IMR-90 (cell line): ENCODE measurements at regions not wholly inside any gene's neighbourhood (a gene's known extent, or its start where the extent isn't known, plus 50 kb on each side); places are given as distances from the start of the nearest gene placed in this dataset.

Source experiments
- FOS ChIP-seq: fragments of 150-350 bp; IDR thresholded peaks from 2 replicates; pipeline ENCODE4 v1.6.1; 2016; ENCODE audit warnings: low read depth, low read length
- MAZ ChIP-seq: IDR thresholded peaks from 2 replicates; pipeline ENCODE4 v1.6.1; 2012; ENCODE audit warnings: low read depth, mild to moderate bottlenecking, low read length, improper control_type of control experiment, moderate library complexity, borderline replicate concordance
- MXI1 ChIP-seq: IDR thresholded peaks from 2 replicates; pipeline ENCODE4 v1.6.1; 2012; ENCODE audit warnings: low read depth, mild to moderate bottlenecking, low read length, moderate library complexity, borderline replicate concordance
- NFE2L2 ChIP-seq: fragments of 150-350 bp; IDR thresholded peaks from 2 replicates; pipeline ENCODE4 v1.6.1; 2016; ENCODE audit warnings: low read depth, mild to moderate bottlenecking, low read length
- POLR2A ChIP-seq: IDR thresholded peaks from 2 replicates; pipeline ENCODE4 v1.6.1; 2012; ENCODE audit warnings: mild to moderate bottlenecking, low read depth, low read length
- RAD21 ChIP-seq: IDR thresholded peaks from 2 replicates; pipeline ENCODE4 v1.6.1; 2012; ENCODE audit warnings: low read length, improper control_type of control experiment
- RFX5 ChIP-seq: IDR thresholded peaks from 2 replicates; pipeline ENCODE4 v1.8.0; 2012; ENCODE audit warnings: low read depth, mild to moderate bottlenecking, low read length, moderate library complexity
- USF2 ChIP-seq: fragments of 150-350 bp; IDR thresholded peaks from 2 replicates; pipeline ENCODE4 v1.6.1; 2017; ENCODE audit warnings: mild to moderate bottlenecking, antibody characterized with exemption, low read length, low read depth
- TF ChIP-seq, protein P1 (sequence below): conservative IDR thresholded peaks from 2 replicates; pipeline ENCODE4 v1.5.1; 2012; ENCODE audit warnings: mild to moderate bottlenecking, low read depth, low read length, improper control_type of control experiment

DNA sequence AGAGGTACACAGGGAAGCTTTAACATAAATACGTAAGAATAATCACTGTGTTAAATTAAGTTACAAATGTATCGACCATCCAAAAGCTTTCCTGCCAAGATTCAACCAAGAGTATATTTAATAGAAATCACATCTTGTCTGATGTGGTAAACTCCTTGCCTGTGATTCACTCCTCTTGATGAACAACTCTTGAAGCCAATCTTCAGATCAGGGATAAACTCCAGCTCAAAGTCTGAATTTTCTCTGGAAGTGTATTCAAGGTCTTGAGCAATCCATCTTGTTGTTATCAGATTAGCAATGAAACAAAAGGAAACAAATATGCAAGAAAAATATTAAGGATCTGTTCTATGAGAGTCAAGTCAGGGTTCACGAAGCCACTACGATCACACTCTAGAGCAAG lies 170.0 kb upstream of the ADAMTS16 start:
- TF ChIP-seq, protein P1, sequence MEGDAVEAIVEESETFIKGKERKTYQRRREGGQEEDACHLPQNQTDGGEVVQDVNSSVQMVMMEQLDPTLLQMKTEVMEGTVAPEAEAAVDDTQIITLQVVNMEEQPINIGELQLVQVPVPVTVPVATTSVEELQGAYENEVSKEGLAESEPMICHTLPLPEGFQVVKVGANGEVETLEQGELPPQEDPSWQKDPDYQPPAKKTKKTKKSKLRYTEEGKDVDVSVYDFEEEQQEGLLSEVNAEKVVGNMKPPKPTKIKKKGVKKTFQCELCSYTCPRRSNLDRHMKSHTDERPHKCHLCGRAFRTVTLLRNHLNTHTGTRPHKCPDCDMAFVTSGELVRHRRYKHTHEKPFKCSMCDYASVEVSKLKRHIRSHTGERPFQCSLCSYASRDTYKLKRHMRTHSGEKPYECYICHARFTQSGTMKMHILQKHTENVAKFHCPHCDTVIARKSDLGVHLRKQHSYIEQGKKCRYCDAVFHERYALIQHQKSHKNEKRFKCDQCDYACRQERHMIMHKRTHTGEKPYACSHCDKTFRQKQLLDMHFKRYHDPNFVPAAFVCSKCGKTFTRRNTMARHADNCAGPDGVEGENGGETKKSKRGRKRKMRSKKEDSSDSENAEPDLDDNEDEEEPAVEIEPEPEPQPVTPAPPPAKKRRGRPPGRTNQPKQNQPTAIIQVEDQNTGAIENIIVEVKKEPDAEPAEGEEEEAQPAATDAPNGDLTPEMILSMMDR, result no peak
- TF ChIP-seq POLR2A (no peak), RFX5 (no peak), FOS (no peak), USF2 (no peak), RAD21 (no peak), MXI1 (no peak), NFE2L2 (no peak), MAZ (no peak)
